Ascending aorta (tissue), 2 donors: ENCODE measurements at regions not wholly inside any gene's neighbourhood (a gene's known extent, or its start where the extent isn't known, plus 50 kb on each side); places are given as distances from the start of the nearest gene placed in this dataset.

ENCODE experiments used
- DNase-seq, 2 donors: peaks; one replicate each; pipeline ENCODE4 v3.0.0-alpha.2; 2019; ENCODE audit warnings: low spot score in 2 of 2
- H3K27ac ChIP-seq, 2 donors: fragments of 200-600 bp; sonication (generic); one replicate each; pipeline ENCODE4 v1.5.1; 2016 to 2017; ENCODE audit warnings: mild to moderate bottlenecking in 1 of 2
- H3K27me3 ChIP-seq: fragments of 200-600 bp; sonication (generic); one replicate; pipeline ENCODE4 v1.5.1; 2017
- H3K36me3 ChIP-seq, 2 donors: fragments of 200-600 bp; sonication (generic); one replicate each; pipeline ENCODE4 v1.5.1; 2016
- H3K4me1 ChIP-seq, 2 donors: fragments of 200-600 bp; sonication (generic); one replicate each; pipeline ENCODE4 v1.5.1; 2016 to 2017; ENCODE audit warnings: mild to moderate bottlenecking in 1 of 2
- H3K4me3 ChIP-seq, 2 donors: fragments of 200-600 bp; sonication (generic); one replicate each; pipeline ENCODE4 v1.5.1; 2016 to 2017; ENCODE audit warnings: mild to moderate bottlenecking in 1 of 2
- H3K9me3 ChIP-seq, 2 donors: fragments of 200-600 bp; sonication (generic); one replicate each; pipeline ENCODE4 v1.5.1; 2016
- CTCF ChIP-seq, 3 experiments: fragments of 200-600 bp in 2 of 3; fragments of 450-650 bp in 1 of 3; sonication (generic) in 2 of 3; IDR thresholded peaks; one replicate each; pipeline ENCODE4 v1.5.1; 2016 to 2019; ENCODE audit warnings: antibody characterized with exemption in 3 of 3, mild to moderate bottlenecking in 1 of 3, moderate library complexity in 1 of 3
- intact Hi-C: fragments of 100-400 bp; cut with DNase I; formaldehyde crosslinking; loops from one replicate; pipeline ENCODE4 v1.15.1; 2023

- no peaks in the 10 kb centered on the region for H3K27me3 ChIP-seq
- no peak overlapping the region for H3K4me3 ChIP-seq
- H3K36me3 ChIP-seq = no peaks in the 10 kb centered on the region
- TF ChIP-seq CTCF (IDR thresholded peaks at IDR 0.05) = no peak
- no peak overlapping the region for H3K27ac ChIP-seq
- DNase-seq = no peak
- no peaks in the 10 kb centered on the region for H3K9me3 ChIP-seq
- H3K4me1 ChIP-seq = no peaks in the 10 kb centered on the region
- intact Hi-C loops = no loop called here
Observed at GRCh38 chr11:82216927-82217570, 516.6 kb downstream of the FAM181B start.

GRCh38 chr11:82210011-82210410 lies 523.7 kb downstream of the FAM181B start:
- no peak for TF ChIP-seq CTCF (IDR thresholded peaks at IDR 0.05)
- H3K27me3 ChIP-seq = no peaks in the 10 kb centered on the region
- H3K9me3 ChIP-seq = no peaks in the 10 kb centered on the region
- H3K27ac ChIP-seq = no peak overlapping the region
- H3K36me3 ChIP-seq = no peaks in the 10 kb centered on the region
- intact Hi-C loops = no loop called here
- H3K4me1 ChIP-seq = no peaks in the 10 kb centered on the region
- no peak for DNase-seq
- no peak overlapping the region for H3K4me3 ChIP-seq

- H3K27ac ChIP-seq = no peak overlapping the region
- no peak overlapping the region for H3K4me3 ChIP-seq
- no peaks in the 10 kb centered on the region for H3K4me1 ChIP-seq
- H3K9me3 ChIP-seq = no peaks in the 10 kb centered on the region
- no peak for TF ChIP-seq CTCF (IDR thresholded peaks at IDR 0.05)
- intact Hi-C loops = no loop called here
- DNase-seq = no peak
- H3K36me3 ChIP-seq = no peaks in the 10 kb centered on the region
- no peaks in the 10 kb centered on the region for H3K27me3 ChIP-seq
Observed at GRCh38 chr11:82195283-82195682, 538.4 kb downstream of the FAM181B start.

GRCh38 chr11:82194521-82194920 lies 539.1 kb downstream of the FAM181B start:
- H3K4me3 ChIP-seq = no peak overlapping the region
- H3K27ac ChIP-seq = no peak overlapping the region
- no peak for DNase-seq
- H3K9me3 ChIP-seq = no peaks in the 10 kb centered on the region
- no peaks in the 10 kb centered on the region for H3K36me3 ChIP-seq
- intact Hi-C loops = no loop called here
- H3K27me3 ChIP-seq = no peaks in the 10 kb centered on the region
- TF ChIP-seq CTCF (IDR thresholded peaks at IDR 0.05) = no peak
- no peaks in the 10 kb centered on the region for H3K4me1 ChIP-seq

GRCh38 chr11:82191695-82192094 lies 542.0 kb downstream of the FAM181B start:
- no peaks in the 10 kb centered on the region for H3K9me3 ChIP-seq
- DNase-seq = no peak

More at GRCh38 chr11:82191695-82192094, 542.0 kb downstream of the FAM181B start:
- H3K27me3 ChIP-seq = no peaks in the 10 kb centered on the region
- intact Hi-C loops = no loop called here
- H3K4me3 ChIP-seq = no peak overlapping the region
- H3K36me3 ChIP-seq = no peaks in the 10 kb centered on the region
- no peak for TF ChIP-seq CTCF (IDR thresholded peaks at IDR 0.05)
- H3K4me1 ChIP-seq = no peaks in the 10 kb centered on the region
- H3K27ac ChIP-seq = no peak overlapping the region
